IMR-90 (cell line): ENCODE measurements at regions not wholly inside any gene's neighbourhood (a gene's known extent, or its start where the extent isn't known, plus 50 kb on each side); places are given as distances from the start of the nearest gene placed in this dataset.

ENCODE experiments used
- ATAC-seq: fragments of 200-7000 bp; cut with Tn5 transposase; 2 replicates; pipeline ENCODE4 v1.9.1; 2020; ENCODE audit warnings: low read depth, mild to moderate bottlenecking, moderate library complexity
- BruUV-seq: library from RNA; stranded (reverse); fragments of 400-500 nt; replicated peaks from 2 replicates; lab custom pipeline; 2021; lab: Mats Ljungman, UMichigan
- CTCF ChIA-PET: fragments of 300-600 bp; formaldehyde crosslinking; extraction: SDS; loops from one replicate; lab custom pipeline; 2021; ENCODE audit warnings: antibody characterized with exemption; lab: Yijun Ruan, JAX
- POLR2A ChIA-PET: fragments of 300-600 bp; sonication (Branson Sonifier 250); formaldehyde crosslinking; loops from one replicate; lab custom pipeline; 2022; ENCODE audit warnings: antibody characterized with exemption; ENCODE audit not compliant: unreplicated experiment; lab: Charles Lee
- DNase-seq: peaks from one replicate; pipeline ENCODE4 v3.0.0; 2013
- H2AFZ ChIP-seq: replicated peaks from 2 replicates; pipeline ENCODE3; 2013; ENCODE audit warnings: low read length, mild to moderate bottlenecking; ENCODE audit not compliant: poor library complexity
- H2AK5ac ChIP-seq: 2 replicates; pipeline ENCODE4 v1.6.1; 2013; ENCODE audit warnings: low read depth, low read length, inconsistent platforms
- H2AK9ac ChIP-seq: replicated peaks from 2 replicates; pipeline ENCODE3; 2013; ENCODE audit warnings: mild to moderate bottlenecking, low read depth, low read length, moderate library complexity; ENCODE audit not compliant: poor library complexity
- H2BK120ac ChIP-seq: 2 replicates; pipeline ENCODE4 v1.6.1; 2013; ENCODE audit warnings: low read depth, low read length, inconsistent platforms
- H2BK15ac ChIP-seq: 3 replicates; pipeline ENCODE4 v1.6.1; 2013; ENCODE audit warnings: low read depth, low read length, inconsistent platforms
- H2BK20ac ChIP-seq: 2 replicates; pipeline ENCODE4 v1.6.1; 2013; ENCODE audit warnings: low read depth, mild to moderate bottlenecking, inconsistent platforms, low read length, moderate library complexity
- H2BK5ac ChIP-seq: 2 replicates; pipeline ENCODE4 v1.6.1; 2013; ENCODE audit warnings: mild to moderate bottlenecking, low read depth, low read length, inconsistent platforms; ENCODE audit not compliant: poor library complexity, severe bottlenecking
- H3K14ac ChIP-seq: replicated peaks from 2 replicates; pipeline ENCODE4 v1.6.1; 2013; ENCODE audit warnings: low read depth, low read length, inconsistent platforms
- H3K18ac ChIP-seq: 2 replicates; pipeline ENCODE4 v1.6.1; 2013; ENCODE audit warnings: low read depth, low read length, control low read depth
- H3K23ac ChIP-seq: 2 replicates; pipeline ENCODE4 v1.6.1; 2013; ENCODE audit warnings: low read depth, low read length, inconsistent platforms
- H3K27ac ChIP-seq: 2 replicates; pipeline ENCODE4 v1.5.1; 2013; ENCODE audit warnings: mild to moderate bottlenecking, control low read depth, low read length; ENCODE audit not compliant: insufficient read depth
- H3K27me3 ChIP-seq: 2 replicates; pipeline ENCODE4 v1.6.1; 2013; ENCODE audit warnings: low read length; ENCODE audit not compliant: control insufficient read depth, insufficient read depth
- H3K36me3 ChIP-seq: 2 replicates; pipeline ENCODE4 v1.6.1; 2013; ENCODE audit warnings: low read length, mixed read lengths; ENCODE audit not compliant: control insufficient read depth, insufficient read depth
- H3K4ac ChIP-seq: 2 replicates; pipeline ENCODE4 v1.6.1; 2013; ENCODE audit warnings: low read depth, low read length, inconsistent platforms
- H3K4me1 ChIP-seq: 2 replicates; pipeline ENCODE4 v1.6.1; 2013; ENCODE audit warnings: low read length, mixed read lengths; ENCODE audit not compliant: control insufficient read depth, insufficient read depth
- H3K4me2 ChIP-seq: 2 replicates; pipeline ENCODE4 v1.6.1; 2013; ENCODE audit warnings: low read depth, mild to moderate bottlenecking, control low read depth, low read length, moderate library complexity
- H3K4me3 ChIP-seq: 2 replicates; pipeline ENCODE4 v1.5.1; 2013; ENCODE audit warnings: low read depth, mild to moderate bottlenecking, control low read depth, low read length, moderate library complexity; ENCODE audit not compliant: insufficient read depth
- H3K56ac ChIP-seq: 2 replicates; pipeline ENCODE4 v1.6.1; 2013; ENCODE audit warnings: low read length, inconsistent platforms; ENCODE audit not compliant: insufficient read depth; ENCODE audit errors: extremely low read depth
- H3K79me1 ChIP-seq, 2 experiments: 2 replicates each; pipeline ENCODE4 v1.6.1; 2013; ENCODE audit warnings: low read length in 2 of 2, inconsistent platforms in 1 of 2, low read depth in 1 of 2
- H3K9ac ChIP-seq: 2 replicates; pipeline ENCODE4 v1.6.1; 2013; ENCODE audit warnings: low read depth, low read length, control low read depth
- H3K9me1 ChIP-seq: 2 replicates; pipeline ENCODE4 v1.6.1; 2013; ENCODE audit warnings: low read length, inconsistent platforms; ENCODE audit not compliant: insufficient read depth
- H3K9me3 ChIP-seq: 2 replicates; pipeline ENCODE4 v1.6.1; 2013; ENCODE audit warnings: low read length; ENCODE audit not compliant: control insufficient read depth, insufficient read depth
- H4K20me1 ChIP-seq: 2 replicates; pipeline ENCODE4 v1.6.1; 2013; ENCODE audit warnings: low read length, inconsistent platforms; ENCODE audit not compliant: insufficient read depth
- H4K5ac ChIP-seq: 2 replicates; pipeline ENCODE4 v1.6.1; 2013; ENCODE audit warnings: mild to moderate bottlenecking, low read depth, low read length, control low read depth
- H4K8ac ChIP-seq, 2 experiments: 2 replicates each; pipeline ENCODE4 v1.6.1; 2013; ENCODE audit warnings: low read depth in 2 of 2, low read length in 2 of 2, control low read depth in 1 of 2, inconsistent platforms in 1 of 2
- H4K91ac ChIP-seq: 2 replicates; pipeline ENCODE4 v1.6.1; 2013; ENCODE audit warnings: low read depth, low read length, inconsistent platforms; ENCODE audit not compliant: insufficient read depth
- ELK1 ChIP-seq: fragments of 150-350 bp; IDR thresholded peaks from 2 replicates; pipeline ENCODE4 v1.6.1; 2016; ENCODE audit warnings: low read depth, mild to moderate bottlenecking, low read length, moderate library complexity, borderline replicate concordance
- FOS ChIP-seq: fragments of 150-350 bp; IDR thresholded peaks from 2 replicates; pipeline ENCODE4 v1.6.1; 2016; ENCODE audit warnings: low read depth, low read length
- MAZ ChIP-seq: IDR thresholded peaks from 2 replicates; pipeline ENCODE4 v1.6.1; 2012; ENCODE audit warnings: low read depth, mild to moderate bottlenecking, low read length, improper control_type of control experiment, moderate library complexity, borderline replicate concordance
- MXI1 ChIP-seq: IDR thresholded peaks from 2 replicates; pipeline ENCODE4 v1.6.1; 2012; ENCODE audit warnings: low read depth, mild to moderate bottlenecking, low read length, moderate library complexity, borderline replicate concordance
- RAD21 ChIP-seq: IDR thresholded peaks from 2 replicates; pipeline ENCODE4 v1.6.1; 2012; ENCODE audit warnings: low read length, improper control_type of control experiment
- RCOR1 ChIP-seq: IDR thresholded peaks from 2 replicates; pipeline ENCODE4 v1.6.1; 2012; ENCODE audit warnings: mild to moderate bottlenecking, low read length, improper control_type of control experiment; ENCODE audit not compliant: insufficient replicate concordance
- RFX5 ChIP-seq: IDR thresholded peaks from 2 replicates; pipeline ENCODE4 v1.8.0; 2012; ENCODE audit warnings: low read depth, mild to moderate bottlenecking, low read length, moderate library complexity
- WGBS, 2 experiments: methylation state at CpG; one replicate each; pipeline versions ENCODE4 v1.1.5 to v1.1.7; 2013; ENCODE audit warnings: missing lambda C conversion rate in 2 of 2; ENCODE audit not compliant: insufficient read length in 1 of 2; ENCODE audit errors: extremely low coverage in 2 of 2; 5-methylcytosine and 5-hydroxymethylcytosine counted together
- dilution Hi-C: fragments of 300-500 bp; cut with HindIII; formaldehyde crosslinking; loops from one replicate; pipeline ENCODE4 v1.14.3; 2018; ENCODE audit warnings: low sequenced_read_pairs; ENCODE audit not compliant: unreplicated experiment
- in situ Hi-C: fragments of 300-500 bp; cut with MboI; formaldehyde crosslinking; loops from 3 replicates; pipeline ENCODE4 v1.14.3; 2019; ENCODE audit warnings: low sequenced_read_pairs, inconsistent platforms, mixed read lengths
- intact Hi-C: fragments of 100-400 bp; cut with micrococcal nuclease; formaldehyde crosslinking; loops from 2 replicates; pipeline ENCODE4 v1.10.0; 2022
- TF ChIP-seq, protein P1 (sequence below): conservative IDR thresholded peaks from 2 replicates; pipeline ENCODE4 v1.5.1; 2012; ENCODE audit warnings: mild to moderate bottlenecking, low read depth, low read length, improper control_type of control experiment

DNA sequence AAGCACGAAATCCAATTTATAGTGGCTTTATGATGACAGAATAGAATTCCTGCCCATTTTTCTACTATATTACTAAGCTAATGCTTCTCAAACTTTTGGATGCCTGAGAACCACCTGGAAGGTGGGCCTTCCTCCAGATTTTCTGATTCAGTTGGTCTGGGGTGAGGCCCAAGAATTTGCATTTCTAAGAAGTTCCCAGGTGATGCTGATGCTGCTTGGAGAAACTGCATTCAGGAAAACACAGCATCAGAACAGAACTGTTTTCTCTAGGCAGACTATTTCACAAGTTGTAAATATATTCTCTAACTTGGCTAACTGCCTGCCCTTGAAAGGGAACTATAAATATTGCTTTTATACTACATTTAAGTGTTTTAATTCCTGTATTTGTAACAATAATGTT, 644.9 kb upstream of the DPPA4 start:
- Histone ChIP-seq H4K8ac (no peak overlapping the region), H3K23ac (no peak overlapping the region), H3K27me3 (no peaks in the 10 kb centered on the region), H2BK5ac (no peak overlapping the region), H4K5ac (no peak overlapping the region), H3K4me1 (no peaks in the 10 kb centered on the region), H3K36me3 (no peaks in the 10 kb centered on the region), H3K27ac (no peak overlapping the region), H3K9me3 (no peaks in the 10 kb centered on the region), H4K20me1 (no peaks in the 10 kb centered on the region), H3K56ac (no peak overlapping the region), H2AK9ac (no peak overlapping the region), H2BK15ac (no peak overlapping the region), H3K4me2 (no peak overlapping the region), H4K91ac (no peak overlapping the region), H3K9me1 (no peaks in the 10 kb centered on the region; the same call in 1 of the 2 replicates), H3K18ac (no peak overlapping the region), H2AFZ (no peak overlapping the region), H3K4me3 (no peak overlapping the region), H2BK120ac (no peak overlapping the region), H2AK5ac (no peak overlapping the region), H3K4ac (no peak overlapping the region), H2BK20ac (no peak overlapping the region), H3K14ac (no peak overlapping the region), H3K9ac (no peak overlapping the region), H3K79me1 (no peaks in the 10 kb centered on the region)
- no TSS peak for BruUV-seq
- dilution Hi-C loops, result no loop called here
- ChIA-PET CTCF (interaction anchor here (0.6 kb wide), 1 partner anchor 20 kb away, joined by 4 read pairs; no protein-coding TSS in a partner anchor), POLR2A (no interaction called here)
- no CpG with 5 or more reads among the region's 1 CpG for WGBS, 2 experiments
- ATAC-seq, result no peak
- TF ChIP-seq MXI1 (no peak), MAZ (no peak), RAD21 (no peak), RCOR1 (no peak), RFX5 (no peak), FOS (no peak), ELK1 (no peak)
- TF ChIP-seq, protein P1, sequence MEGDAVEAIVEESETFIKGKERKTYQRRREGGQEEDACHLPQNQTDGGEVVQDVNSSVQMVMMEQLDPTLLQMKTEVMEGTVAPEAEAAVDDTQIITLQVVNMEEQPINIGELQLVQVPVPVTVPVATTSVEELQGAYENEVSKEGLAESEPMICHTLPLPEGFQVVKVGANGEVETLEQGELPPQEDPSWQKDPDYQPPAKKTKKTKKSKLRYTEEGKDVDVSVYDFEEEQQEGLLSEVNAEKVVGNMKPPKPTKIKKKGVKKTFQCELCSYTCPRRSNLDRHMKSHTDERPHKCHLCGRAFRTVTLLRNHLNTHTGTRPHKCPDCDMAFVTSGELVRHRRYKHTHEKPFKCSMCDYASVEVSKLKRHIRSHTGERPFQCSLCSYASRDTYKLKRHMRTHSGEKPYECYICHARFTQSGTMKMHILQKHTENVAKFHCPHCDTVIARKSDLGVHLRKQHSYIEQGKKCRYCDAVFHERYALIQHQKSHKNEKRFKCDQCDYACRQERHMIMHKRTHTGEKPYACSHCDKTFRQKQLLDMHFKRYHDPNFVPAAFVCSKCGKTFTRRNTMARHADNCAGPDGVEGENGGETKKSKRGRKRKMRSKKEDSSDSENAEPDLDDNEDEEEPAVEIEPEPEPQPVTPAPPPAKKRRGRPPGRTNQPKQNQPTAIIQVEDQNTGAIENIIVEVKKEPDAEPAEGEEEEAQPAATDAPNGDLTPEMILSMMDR, result no peak
- no peak for DNase-seq
- intact Hi-C loops, result no loop called here
- in situ Hi-C loops, result no loop called here
